GM12878 (cell line): ENCODE measurements at regions not wholly inside any gene's neighbourhood (a gene's known extent, or its start where the extent isn't known, plus 50 kb on each side); places are given as distances from the start of the nearest gene placed in this dataset.

Experiments
- ATAC-seq: fragments of 200-7000 bp; cut with Tn5 transposase; 3 replicates; pipeline ENCODE4 v1.9.1; 2020; ENCODE audit warnings: mild to moderate bottlenecking, moderate library complexity
- BruUV-seq: library from RNA; stranded (reverse); fragments of 400-500 nt; replicated peaks from 2 replicates; lab custom pipeline; 2021; lab: Mats Ljungman, UMichigan
- CTCF ChIA-PET: fragments of 300-600 bp; sonication (Branson Sonifier 250); formaldehyde crosslinking; extraction: SDS; loops from one replicate; lab custom pipeline; 2021; ENCODE audit warnings: inconsistent platforms; lab: Yijun Ruan, JAX
- POLR2A ChIA-PET: fragments of 350-600 bp; formaldehyde crosslinking; extraction: SDS; loops from one replicate; lab custom pipeline; 2021; ENCODE audit warnings: inconsistent platforms; lab: Charles Lee
- RAD21 ChIA-PET: fragments of 300-600 bp; sonication (Branson Sonifier 250); formaldehyde crosslinking; loops from one replicate; lab custom pipeline; 2023; ENCODE audit warnings: antibody characterized with exemption; ENCODE audit not compliant: unreplicated experiment; lab: Charles Lee
- SMC1A ChIA-PET: fragments of 300-600 bp; sonication (Branson Sonifier 250); formaldehyde crosslinking; loops from one replicate; lab custom pipeline; 2023; ENCODE audit not compliant: unreplicated experiment, uncharacterized antibody; lab: Charles Lee
- DNase-seq: peaks from one replicate; pipeline ENCODE4 v3.0.0-alpha.2; 2011; ENCODE audit warnings: low read depth, low spot score
- FAIRE-seq: peaks from 3 replicates; lab custom pipeline; 2011; peaks lifted over from hg19 to GRCh38; lab: Jason Lieb, UNC
- H2AFZ ChIP-seq: 2 replicates; pipeline ENCODE4 v1.6.0; 2011; ENCODE audit warnings: low read depth, low read length, control low read depth; ENCODE audit not compliant: control insufficient read depth
- H3K27ac ChIP-seq: 2 replicates; pipeline ENCODE4 v1.5.1; 2011; ENCODE audit warnings: control low read depth; ENCODE audit not compliant: control insufficient read depth, insufficient read depth
- H3K27me3 ChIP-seq, 2 experiments: replicated peaks in 1 of 2; 2 replicates each; pipeline versions ENCODE4 v1.6.0 to v1.6.1; 2011; ENCODE audit warnings: low read length in 1 of 2; ENCODE audit not compliant: control insufficient read depth in 2 of 2, insufficient read depth in 2 of 2
- H3K36me3 ChIP-seq, 2 experiments: 2 replicates each; pipeline ENCODE4 v1.5.1; 2011; ENCODE audit warnings: low read length in 1 of 2; ENCODE audit not compliant: control insufficient read depth in 2 of 2, insufficient read depth in 2 of 2
- H3K4me1 ChIP-seq: 2 replicates; pipeline ENCODE4 v1.6.1; 2011; ENCODE audit warnings: mild to moderate bottlenecking, low read length, moderate library complexity, mixed read lengths; ENCODE audit not compliant: control insufficient read depth, insufficient read depth
- H3K4me2 ChIP-seq: 2 replicates; pipeline ENCODE4 v1.6.0; 2011; ENCODE audit warnings: control low read depth; ENCODE audit not compliant: control insufficient read depth, insufficient read depth
- H3K4me3 ChIP-seq: fragments of 200-600 bp; sonication (generic); 2 replicates; pipeline ENCODE4 v1.5.1; 2016
- H3K79me2 ChIP-seq: 2 replicates; pipeline ENCODE4 v1.6.0; 2011; ENCODE audit warnings: low read length; ENCODE audit not compliant: control insufficient read depth, insufficient read depth
- H3K9ac ChIP-seq: 2 replicates; pipeline ENCODE4 v1.8.0; 2011; ENCODE audit warnings: low read length, control low read depth, mixed read lengths; ENCODE audit not compliant: control insufficient read depth, insufficient read depth
- H3K9me3 ChIP-seq: replicated peaks from 3 replicates; pipeline ENCODE4 v1.5.1; 2011; ENCODE audit warnings: mild to moderate bottlenecking, low read length; ENCODE audit not compliant: control insufficient read depth, insufficient read depth
- H4K20me1 ChIP-seq: 2 replicates; pipeline ENCODE4 v1.6.0; 2011; ENCODE audit not compliant: control insufficient read depth, insufficient read depth
- FOXK2 ChIP-seq: fragments of 450-650 bp; IDR thresholded peaks from 2 replicates; pipeline ENCODE4 v1.6.1; 2017; ENCODE audit warnings: mild to moderate bottlenecking, moderate library complexity
- IRF4 ChIP-seq: IDR thresholded peaks from 2 replicates; pipeline ENCODE4 v1.6.1; 2011; ENCODE audit warnings: low read depth, low read length
- POLR2AphosphoS5 ChIP-seq: IDR thresholded peaks from 2 replicates; pipeline ENCODE4 v1.6.1; 2011; ENCODE audit warnings: mild to moderate bottlenecking, low read length, inconsistent platforms
- SMAD5 ChIP-seq: IDR thresholded peaks from 2 replicates; pipeline ENCODE4 v1.6.1; 2016; ENCODE audit warnings: antibody characterized with exemption, low read depth
- ZBTB33 ChIP-seq: fragments of 450-650 bp; IDR thresholded peaks from 2 replicates; pipeline ENCODE4 v1.6.1; 2017; ENCODE audit warnings: mild to moderate bottlenecking
- WGBS: methylation state at CpG from one replicate; pipeline ENCODE4 v1.1.6; 2016; ENCODE audit warnings: low lambda C conversion rate; ENCODE audit not compliant: insufficient replicate concordance, insufficient coverage; ENCODE audit errors: missing lambda C conversion rate; 5-methylcytosine and 5-hydroxymethylcytosine counted together
- in situ Hi-C: fragments of 300-500 bp; cut with MboI; formaldehyde crosslinking; loops from 9 replicates; pipeline ENCODE4 v1.14.3; 2018; ENCODE audit warnings: mixed read lengths
- intact Hi-C: fragments of 100-400 bp; cut with micrococcal nuclease; formaldehyde crosslinking; loops from one replicate; pipeline ENCODE4 v1.14.2; 2022; ENCODE audit not compliant: unreplicated experiment
- TF ChIP-seq, protein P1 (sequence below): IDR thresholded peaks from 2 replicates; pipeline ENCODE4 v1.6.1; 2011; ENCODE audit warnings: mild to moderate bottlenecking, low read depth, low read length, moderate library complexity; ENCODE audit not compliant: insufficient replicate concordance
- TF ChIP-seq, protein P2 (sequence below): IDR thresholded peaks from 2 replicates; pipeline ENCODE4 v1.6.1; 2012; ENCODE audit warnings: improper control_type of control experiment, low read depth, low read length; ENCODE audit not compliant: insufficient replicate concordance

- Histone ChIP-seq H3K4me3 (no peak overlapping the region), H3K36me3 (no peaks in the 10 kb centered on the region), H4K20me1 (no peaks in the 10 kb centered on the region), H2AFZ (no peak overlapping the region), H3K4me1 (no peaks in the 10 kb centered on the region), H3K4me2 (no peak overlapping the region), H3K9ac (no peak overlapping the region), H3K27ac (no peak overlapping the region), H3K27me3 (no peaks in the 10 kb centered on the region; a peak in 1 of 4 replicates), H3K79me2 (no peaks in the 10 kb centered on the region), H3K9me3 (no peaks in the 10 kb centered on the region)
- ChIA-PET RAD21 (no interaction called here), SMC1A (interaction anchor here (1.1 kb wide), 1 partner anchor 132 kb away, joined by 3 read pairs; no protein-coding TSS in a partner anchor), POLR2A (no interaction called here), CTCF (interaction anchor here (1.4 kb wide), 1 partner anchor 14 kb away, joined by 6 read pairs; no protein-coding TSS in a partner anchor)
- BruUV-seq, result no TSS peak
- ATAC-seq, result no peak
- 56% methylated on average over 1 of the region's 1 CpG for WGBS
- in situ Hi-C loops, result no loop called here
- FAIRE-seq, result no peak
- TF ChIP-seq IRF4 (no peak), ZBTB33 (no peak), FOXK2 (no peak), SMAD5 (no peak), POLR2AphosphoS5 (no peak)
- TF ChIP-seq, protein P1, sequence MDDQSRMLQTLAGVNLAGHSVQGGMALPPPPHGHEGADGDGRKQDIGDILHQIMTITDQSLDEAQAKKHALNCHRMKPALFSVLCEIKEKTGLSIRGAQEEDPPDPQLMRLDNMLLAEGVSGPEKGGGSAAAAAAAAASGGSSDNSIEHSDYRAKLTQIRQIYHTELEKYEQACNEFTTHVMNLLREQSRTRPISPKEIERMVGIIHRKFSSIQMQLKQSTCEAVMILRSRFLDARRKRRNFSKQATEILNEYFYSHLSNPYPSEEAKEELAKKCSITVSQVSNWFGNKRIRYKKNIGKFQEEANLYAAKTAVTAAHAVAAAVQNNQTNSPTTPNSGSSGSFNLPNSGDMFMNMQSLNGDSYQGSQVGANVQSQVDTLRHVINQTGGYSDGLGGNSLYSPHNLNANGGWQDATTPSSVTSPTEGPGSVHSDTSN, result no peak
- TF ChIP-seq, protein P2, sequence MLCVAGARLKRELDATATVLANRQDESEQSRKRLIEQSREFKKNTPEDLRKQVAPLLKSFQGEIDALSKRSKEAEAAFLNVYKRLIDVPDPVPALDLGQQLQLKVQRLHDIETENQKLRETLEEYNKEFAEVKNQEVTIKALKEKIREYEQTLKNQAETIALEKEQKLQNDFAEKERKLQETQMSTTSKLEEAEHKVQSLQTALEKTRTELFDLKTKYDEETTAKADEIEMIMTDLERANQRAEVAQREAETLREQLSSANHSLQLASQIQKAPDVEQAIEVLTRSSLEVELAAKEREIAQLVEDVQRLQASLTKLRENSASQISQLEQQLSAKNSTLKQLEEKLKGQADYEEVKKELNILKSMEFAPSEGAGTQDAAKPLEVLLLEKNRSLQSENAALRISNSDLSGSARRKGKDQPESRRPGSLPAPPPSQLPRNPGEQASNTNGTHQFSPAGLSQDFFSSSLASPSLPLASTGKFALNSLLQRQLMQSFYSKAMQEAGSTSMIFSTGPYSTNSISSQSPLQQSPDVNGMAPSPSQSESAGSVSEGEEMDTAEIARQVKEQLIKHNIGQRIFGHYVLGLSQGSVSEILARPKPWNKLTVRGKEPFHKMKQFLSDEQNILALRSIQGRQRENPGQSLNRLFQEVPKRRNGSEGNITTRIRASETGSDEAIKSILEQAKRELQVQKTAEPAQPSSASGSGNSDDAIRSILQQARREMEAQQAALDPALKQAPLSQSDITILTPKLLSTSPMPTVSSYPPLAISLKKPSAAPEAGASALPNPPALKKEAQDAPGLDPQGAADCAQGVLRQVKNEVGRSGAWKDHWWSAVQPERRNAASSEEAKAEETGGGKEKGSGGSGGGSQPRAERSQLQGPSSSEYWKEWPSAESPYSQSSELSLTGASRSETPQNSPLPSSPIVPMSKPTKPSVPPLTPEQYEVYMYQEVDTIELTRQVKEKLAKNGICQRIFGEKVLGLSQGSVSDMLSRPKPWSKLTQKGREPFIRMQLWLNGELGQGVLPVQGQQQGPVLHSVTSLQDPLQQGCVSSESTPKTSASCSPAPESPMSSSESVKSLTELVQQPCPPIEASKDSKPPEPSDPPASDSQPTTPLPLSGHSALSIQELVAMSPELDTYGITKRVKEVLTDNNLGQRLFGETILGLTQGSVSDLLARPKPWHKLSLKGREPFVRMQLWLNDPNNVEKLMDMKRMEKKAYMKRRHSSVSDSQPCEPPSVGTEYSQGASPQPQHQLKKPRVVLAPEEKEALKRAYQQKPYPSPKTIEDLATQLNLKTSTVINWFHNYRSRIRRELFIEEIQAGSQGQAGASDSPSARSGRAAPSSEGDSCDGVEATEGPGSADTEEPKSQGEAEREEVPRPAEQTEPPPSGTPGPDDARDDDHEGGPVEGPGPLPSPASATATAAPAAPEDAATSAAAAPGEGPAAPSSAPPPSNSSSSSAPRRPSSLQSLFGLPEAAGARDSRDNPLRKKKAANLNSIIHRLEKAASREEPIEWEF, result no peak
- intact Hi-C loops, result no loop called here
- no peak for DNase-seq
Observed at GRCh38 chr3:117393119-117393518, 683.5 kb downstream of the TUSC7 start.
